OCI-LY3 (cell line): ENCODE measurements at regions not wholly inside any gene's neighbourhood (a gene's known extent, or its start where the extent isn't known, plus 50 kb on each side); places are given as distances from the start of the nearest gene placed in this dataset.

Experiments
- EZH2phosphoT487 ChIP-seq: fragments of 200-600 bp; shearing (Covaris generic); IDR thresholded peaks from 2 replicates; pipeline ENCODE4 v1.6.1; 2018; ENCODE audit warnings: antibody characterized with exemption, mixed run types, low read depth
- TF ChIP-seq, protein P1 (sequence below): fragments of 200-600, 300-600 bp; sonication (generic); IDR thresholded peaks from 2 replicates; pipeline ENCODE4 v1.5.1; 2014; ENCODE audit warnings: antibody characterized with exemption, low read length, low read depth

- TF ChIP-seq, protein P1, sequence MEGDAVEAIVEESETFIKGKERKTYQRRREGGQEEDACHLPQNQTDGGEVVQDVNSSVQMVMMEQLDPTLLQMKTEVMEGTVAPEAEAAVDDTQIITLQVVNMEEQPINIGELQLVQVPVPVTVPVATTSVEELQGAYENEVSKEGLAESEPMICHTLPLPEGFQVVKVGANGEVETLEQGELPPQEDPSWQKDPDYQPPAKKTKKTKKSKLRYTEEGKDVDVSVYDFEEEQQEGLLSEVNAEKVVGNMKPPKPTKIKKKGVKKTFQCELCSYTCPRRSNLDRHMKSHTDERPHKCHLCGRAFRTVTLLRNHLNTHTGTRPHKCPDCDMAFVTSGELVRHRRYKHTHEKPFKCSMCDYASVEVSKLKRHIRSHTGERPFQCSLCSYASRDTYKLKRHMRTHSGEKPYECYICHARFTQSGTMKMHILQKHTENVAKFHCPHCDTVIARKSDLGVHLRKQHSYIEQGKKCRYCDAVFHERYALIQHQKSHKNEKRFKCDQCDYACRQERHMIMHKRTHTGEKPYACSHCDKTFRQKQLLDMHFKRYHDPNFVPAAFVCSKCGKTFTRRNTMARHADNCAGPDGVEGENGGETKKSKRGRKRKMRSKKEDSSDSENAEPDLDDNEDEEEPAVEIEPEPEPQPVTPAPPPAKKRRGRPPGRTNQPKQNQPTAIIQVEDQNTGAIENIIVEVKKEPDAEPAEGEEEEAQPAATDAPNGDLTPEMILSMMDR = no peak
- TF ChIP-seq EZH2phosphoT487 = no peak
These were observed 343.9 kb upstream of the DPYD start for GRCh38 chr1:98264727-98265126.
